Gastroesophageal sphincter (tissue), 4 donors: ENCODE measurements at regions not wholly inside any gene's neighbourhood (a gene's known extent, or its start where the extent isn't known, plus 50 kb on each side); places are given as distances from the start of the nearest gene placed in this dataset.

Experiments used
- ATAC-seq: fragments of 150-250 bp; one replicate; pipeline ENCODE4 v1.9.1; 2016; ENCODE audit warnings: mild to moderate bottlenecking, moderate library complexity
- H3K27ac ChIP-seq, 4 donors: fragments of 200-600 bp; sonication (generic) in 3 of 4; 1 replicate in 3 of 4; 2 replicates in 1 of 4; pipeline ENCODE4 v1.5.1; 2016 to 2019
- H3K27me3 ChIP-seq: fragments of 200-600 bp; sonication (generic); one replicate; pipeline ENCODE4 v1.5.1; 2019
- H3K36me3 ChIP-seq, 2 donors: fragments of 200-600 bp; sonication (generic); one replicate each; pipeline ENCODE4 v1.5.1; 2019; ENCODE audit warnings: control low read depth in 1 of 2
- H3K4me1 ChIP-seq, 3 donors: fragments of 200-600 bp; sonication (generic); 1 replicate in 2 of 3; 2 replicates in 1 of 3; pipeline ENCODE4 v1.5.1; 2016 to 2019; ENCODE audit warnings: control low read depth in 2 of 3
- H3K4me3 ChIP-seq, 2 donors: fragments of 200-600 bp; sonication (generic); one replicate each; pipeline ENCODE4 v1.5.1; 2019; ENCODE audit warnings: mild to moderate bottlenecking in 1 of 2, moderate library complexity in 1 of 2
- H3K9me3 ChIP-seq, 3 donors: fragments of 200-600 bp; sonication (generic); one replicate each; pipeline ENCODE4 v1.5.1; 2017 to 2019; ENCODE audit warnings: control low read depth in 2 of 3
- EP300 ChIP-seq: sonication (generic); formaldehyde crosslinking; IDR thresholded peaks from one replicate; pipeline ENCODE4 v1.6.1; 2017; ENCODE audit warnings: antibody characterized with exemption, mild to moderate bottlenecking
- POLR2A ChIP-seq, 2 donors: fragments of 450-650 bp; IDR thresholded peaks; one replicate each; pipeline ENCODE4 v1.6.1; 2017; ENCODE audit warnings: antibody characterized with exemption in 2 of 2, mild to moderate bottlenecking in 2 of 2, moderate library complexity in 1 of 2
- POLR2AphosphoS5 ChIP-seq: sonication (generic); formaldehyde crosslinking; IDR thresholded peaks from one replicate; pipeline ENCODE4 v1.6.1; 2017; ENCODE audit warnings: antibody characterized with exemption
- WGBS, 2 donors: methylation state at CpG; one replicate each; pipeline ENCODE4 v1.1.5; 2018; ENCODE audit warnings: low coverage in 1 of 2; 5-methylcytosine and 5-hydroxymethylcytosine counted together
- TF ChIP-seq, protein P1 (sequence below), 4 experiments: fragments of 200-600 bp in 2 of 4; fragments of 450-650 bp in 2 of 4; sonication (generic) in 1 of 4; IDR thresholded peaks; one replicate each; pipeline ENCODE4 v1.5.1; 2017 to 2019; ENCODE audit warnings: antibody characterized with exemption in 4 of 4, mild to moderate bottlenecking in 2 of 4, moderate library complexity in 2 of 4

DNA sequence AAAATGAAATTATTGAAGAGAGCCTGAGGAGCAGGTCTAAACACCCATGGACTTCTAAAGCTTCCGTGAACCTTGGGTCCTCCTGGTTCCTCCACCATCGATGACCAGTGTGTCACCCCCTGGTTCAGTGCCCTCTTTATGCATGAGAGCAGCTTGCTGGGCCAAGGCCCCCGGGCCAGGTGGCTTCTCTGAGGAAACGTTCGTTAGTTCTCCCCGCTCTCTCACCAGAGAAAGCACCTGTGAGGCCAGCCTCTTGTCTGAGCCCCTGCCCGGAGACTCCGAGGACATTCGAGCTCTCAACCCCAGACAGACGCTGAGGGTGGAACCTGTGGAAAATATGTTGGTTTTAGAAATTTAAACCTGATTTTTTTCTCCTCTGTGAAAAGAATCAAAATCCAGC, 92.4 kb downstream of the GLI2 start:
- no peaks in the 10 kb centered on the region for H3K36me3 ChIP-seq
- H3K9me3 ChIP-seq: no peaks in the 10 kb centered on the region
- ATAC-seq: no peak
- TF ChIP-seq, protein P1, sequence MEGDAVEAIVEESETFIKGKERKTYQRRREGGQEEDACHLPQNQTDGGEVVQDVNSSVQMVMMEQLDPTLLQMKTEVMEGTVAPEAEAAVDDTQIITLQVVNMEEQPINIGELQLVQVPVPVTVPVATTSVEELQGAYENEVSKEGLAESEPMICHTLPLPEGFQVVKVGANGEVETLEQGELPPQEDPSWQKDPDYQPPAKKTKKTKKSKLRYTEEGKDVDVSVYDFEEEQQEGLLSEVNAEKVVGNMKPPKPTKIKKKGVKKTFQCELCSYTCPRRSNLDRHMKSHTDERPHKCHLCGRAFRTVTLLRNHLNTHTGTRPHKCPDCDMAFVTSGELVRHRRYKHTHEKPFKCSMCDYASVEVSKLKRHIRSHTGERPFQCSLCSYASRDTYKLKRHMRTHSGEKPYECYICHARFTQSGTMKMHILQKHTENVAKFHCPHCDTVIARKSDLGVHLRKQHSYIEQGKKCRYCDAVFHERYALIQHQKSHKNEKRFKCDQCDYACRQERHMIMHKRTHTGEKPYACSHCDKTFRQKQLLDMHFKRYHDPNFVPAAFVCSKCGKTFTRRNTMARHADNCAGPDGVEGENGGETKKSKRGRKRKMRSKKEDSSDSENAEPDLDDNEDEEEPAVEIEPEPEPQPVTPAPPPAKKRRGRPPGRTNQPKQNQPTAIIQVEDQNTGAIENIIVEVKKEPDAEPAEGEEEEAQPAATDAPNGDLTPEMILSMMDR (IDR thresholded peaks at IDR 0.05): no peak
- TF ChIP-seq POLR2AphosphoS5: no peak
- TF ChIP-seq POLR2A (IDR thresholded peaks at IDR 0.05): no peak
- TF ChIP-seq EP300: no peak
- H3K4me1 ChIP-seq: peaks cover 0 to 49% (median 28%) of the 10 kb centered on the region in 3 donors
- no peak overlapping the region for H3K4me3 ChIP-seq
- H3K27ac ChIP-seq: no peak overlapping the region
- H3K27me3 ChIP-seq: no peaks in the 10 kb centered on the region
- WGBS, 2 donors: 85 to 100% methylated on average over 1 to 9 of the region's 10 CpGs

DNA sequence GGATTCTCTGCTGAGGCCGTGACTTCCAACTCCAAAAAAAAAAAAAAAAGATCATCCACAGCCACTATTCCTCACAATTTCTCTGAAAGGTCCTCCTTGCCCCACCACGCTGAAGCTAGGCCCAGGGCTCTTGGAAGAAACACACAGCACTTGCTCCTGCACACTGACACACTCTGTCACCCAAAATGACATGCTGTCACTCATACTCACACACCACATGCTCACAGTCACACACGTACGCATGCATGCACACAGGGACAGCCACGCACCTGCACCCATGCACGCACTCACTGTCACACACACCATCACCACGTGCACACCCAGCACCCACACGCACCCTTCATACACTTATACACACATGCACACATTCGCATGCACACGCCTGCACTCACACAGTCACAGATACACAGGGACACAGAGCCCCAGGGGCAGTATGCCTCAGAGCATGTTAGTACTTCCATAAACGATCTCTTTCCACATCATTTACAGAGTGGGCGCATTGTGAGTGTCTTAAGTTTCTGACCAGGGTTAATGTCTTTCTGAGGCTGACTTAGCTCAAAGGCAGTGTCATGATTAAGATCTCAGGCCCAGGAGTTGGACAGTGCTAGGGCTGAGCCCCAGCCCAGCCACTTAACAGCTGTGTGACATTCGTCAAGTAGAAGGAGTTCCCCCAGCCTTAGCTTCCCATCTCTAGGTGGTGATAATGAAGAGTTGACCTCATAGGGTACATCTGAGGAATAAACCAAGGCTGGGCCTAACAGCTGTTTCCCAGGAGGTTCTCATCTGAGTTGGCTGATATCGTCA, 93.4 kb downstream of the GLI2 start:
- Histone ChIP-seq H3K4me1 (peaks cover 0 to 49% (median 28%) of the 10 kb centered on the region in 3 donors), H3K9me3 (no peaks in the 10 kb centered on the region), H3K36me3 (no peaks in the 10 kb centered on the region), H3K27ac (no peak overlapping the region), H3K27me3 (no peaks in the 10 kb centered on the region), H3K4me3 (no peak overlapping the region)
- TF ChIP-seq, protein P1 (IDR thresholded peaks at IDR 0.05): no peak
- no peak for TF ChIP-seq EP300
- TF ChIP-seq POLR2A (IDR thresholded peaks at IDR 0.05): no peak
- no peak for TF ChIP-seq POLR2AphosphoS5
- WGBS, 2 donors: 91 to 95% methylated on average over 10 to 11 of the region's 14 CpGs
- no peak for ATAC-seq

- no peak overlapping the region for H3K27ac ChIP-seq
- H3K36me3 ChIP-seq: no peaks in the 10 kb centered on the region
- TF ChIP-seq, protein P1 (IDR thresholded peaks at IDR 0.05): no peak
- TF ChIP-seq POLR2AphosphoS5: no peak
- TF ChIP-seq EP300: no peak
- no peak for TF ChIP-seq POLR2A (IDR thresholded peaks at IDR 0.05)
- 63 to 100% methylated on average over 1 to 3 of the region's 6 CpGs for WGBS, 2 donors
- no peaks in the 10 kb centered on the region for H3K27me3 ChIP-seq
- H3K4me3 ChIP-seq: no peak overlapping the region
- H3K4me1 ChIP-seq: peaks cover 0 to 49% (median 28%) of the 10 kb centered on the region in 3 donors
- no peak for ATAC-seq
- no peaks in the 10 kb centered on the region for H3K9me3 ChIP-seq
These were observed 94.0 kb downstream of the GLI2 start for GRCh38 chr2:120829633-120830025.

GRCh38 chr2:120830096-120830830, 94.6 kb downstream of the GLI2 start:
- Histone ChIP-seq H3K36me3 (no peaks in the 10 kb centered on the region), H3K27me3 (no peaks in the 10 kb centered on the region), H3K4me3 (no peak overlapping the region), H3K9me3 (no peaks in the 10 kb centered on the region), H3K27ac (no peak overlapping the region), H3K4me1 (peaks cover 0 to 44% (median 26%) of the 10 kb centered on the region in 3 donors)
- no peak for TF ChIP-seq POLR2A (IDR thresholded peaks at IDR 0.05)
- TF ChIP-seq EP300: no peak
- TF ChIP-seq POLR2AphosphoS5: no peak
- TF ChIP-seq, protein P1 (IDR thresholded peaks at IDR 0.05): no peak
- ATAC-seq: no peak
- 71 to 73% methylated on average over 1 to 7 of the region's 11 CpGs for WGBS, 2 donors
